Astrocyte of the spinal cord (primary cell): ENCODE measurements at regions not wholly inside any gene's neighbourhood (a gene's known extent, or its start where the extent isn't known, plus 50 kb on each side); places are given as distances from the start of the nearest gene placed in this dataset.

ENCODE experiments used
- DNase-seq: peaks from one replicate; pipeline ENCODE4 v3.0.0; 2011; ENCODE audit warnings: low read depth, low spot score
- H3K4me3 ChIP-seq: 2 replicates; pipeline ENCODE4 v1.5.1; 2011; ENCODE audit warnings: low read depth, mild to moderate bottlenecking, low read length, moderate library complexity
- CTCF ChIP-seq: IDR thresholded peaks from 2 replicates; pipeline ENCODE4 v1.5.1; 2012; ENCODE audit warnings: low read depth, mild to moderate bottlenecking, low read length, inconsistent platforms
- in situ Hi-C: cut with HindIII; loops from 2 replicates; pipeline ENCODE4 v1.10.0; 2017; ENCODE audit warnings: low sequenced_read_pairs

- no peak for TF ChIP-seq CTCF
- H3K4me3 ChIP-seq, result no peak overlapping the region
These were observed 623.5 kb downstream of the EDEM1 start for GRCh38 chr3:5811016-5811415.

GRCh38 chr3:5813521-5813920, 626.0 kb downstream of the EDEM1 start:
- peak; percentile 42 for DNase-seq
- H3K4me3 ChIP-seq, result no peak overlapping the region
- no peak for TF ChIP-seq CTCF
- in situ Hi-C loops, result no loop called here

More at GRCh38 chr3:5811016-5811415, 623.5 kb downstream of the EDEM1 start:
- in situ Hi-C loops, result no loop called here
- no peak for DNase-seq

GRCh38 chr3:5822843-5823242, 635.3 kb downstream of the EDEM1 start:
- in situ Hi-C loops, result no loop called here
- TF ChIP-seq CTCF, result no peak
- H3K4me3 ChIP-seq, result no peak overlapping the region
- DNase-seq, result no peak

GRCh38 chr3:5826467-5826866, 639.0 kb downstream of the EDEM1 start:
- no peak for DNase-seq
- no peak for TF ChIP-seq CTCF
- in situ Hi-C loops, result no loop called here
- H3K4me3 ChIP-seq, result no peak overlapping the region

- no peak overlapping the region for H3K4me3 ChIP-seq
- in situ Hi-C loops, result no loop called here
- no peak for DNase-seq
- TF ChIP-seq CTCF, result no peak
These were observed 640.7 kb downstream of the EDEM1 start for GRCh38 chr3:5828251-5828650.

- no peak for TF ChIP-seq CTCF
- DNase-seq, result peak; percentile 83
- in situ Hi-C loops, result no loop called here
- no peak overlapping the region for H3K4me3 ChIP-seq
These were observed 652.5 kb downstream of the EDEM1 start for GRCh38 chr3:5840056-5840455.

- TF ChIP-seq CTCF, result no peak
- H3K4me3 ChIP-seq, result no peak overlapping the region
- in situ Hi-C loops, result no loop called here
- no peak for DNase-seq
These were observed 654.1 kb downstream of the EDEM1 start for GRCh38 chr3:5841599-5841998.
